GM18873 (cell line): ENCODE measurements at regions not wholly inside any gene's neighbourhood (a gene's known extent, or its start where the extent isn't known, plus 50 kb on each side); places are given as distances from the start of the nearest gene placed in this dataset.
A peak's percentile ranks its signal among the peaks of the same experiment; 100 is the strongest.

Experiments used
- ATAC-seq: cut with Tn5 transposase; IDR thresholded peaks from one replicate; pipeline ENCODE4 v1.9.1; 2021; ENCODE audit warnings: mild to moderate bottlenecking, moderate library complexity, moderate number of reproducible peaks; ENCODE audit not compliant: unreplicated experiment, low FRiP score

- ATAC-seq, result no peak
Observed at GRCh38 chr15:99440551-99441443, 125.0 kb upstream of the MEF2A start.

GRCh38 chr15:99441444-99441800 is 124.4 kb upstream of the MEF2A start:
- ATAC-seq, result no peak

- ATAC-seq, result no peak
Observed at GRCh38 chr15:99441871-99442251, 123.9 kb upstream of the MEF2A start.

- ATAC-seq, result no peak
Observed at GRCh38 chr15:99442252-99442897, 123.4 kb upstream of the MEF2A start.

GRCh38 chr15:99443056-99443756 is 122.6 kb upstream of the MEF2A start:
- no peak for ATAC-seq

GRCh38 chr15:99443768-99444446 is 121.9 kb upstream of the MEF2A start:
- ATAC-seq, result no peak

- ATAC-seq, result no peak
Observed at GRCh38 chr15:99445272-99445850, 120.4 kb upstream of the MEF2A start.

- ATAC-seq, result no peak
Observed at GRCh38 chr15:99446565-99447496, 119.0 kb upstream of the MEF2A start.

GRCh38 chr15:99447497-99448371 is 118.0 kb upstream of the MEF2A start:
- ATAC-seq, result no peak

- no peak for ATAC-seq
Observed at GRCh38 chr15:99449514-99449913, 116.3 kb upstream of the MEF2A start.

GRCh38 chr15:99450896-99451358 is 114.9 kb upstream of the MEF2A start:
- no peak for ATAC-seq

GRCh38 chr15:99451484-99451883 is 114.3 kb upstream of the MEF2A start:
- no peak for ATAC-seq

GRCh38 chr15:99452010-99452409 is 113.8 kb upstream of the MEF2A start:
- no peak for ATAC-seq

GRCh38 chr15:99452728-99453636 is 112.8 kb upstream of the MEF2A start:
- peak; percentile 76 for ATAC-seq

GRCh38 chr15:99453637-99454030 is 112.2 kb upstream of the MEF2A start:
- no peak for ATAC-seq

- no peak for ATAC-seq
Observed at GRCh38 chr15:99454107-99454809, 111.5 kb upstream of the MEF2A start.
